Renal cortex interstitium (tissue), 11 donors: ENCODE measurements at regions not wholly inside any gene's neighbourhood (a gene's known extent, or its start where the extent isn't known, plus 50 kb on each side); places are given as distances from the start of the nearest gene placed in this dataset.
"Not testable (repeated sequence)": the region's sequence is repeated elsewhere in the genome, so short reads cannot be mapped to it uniquely, and the experiment has no call there.

Experiments used
- DNase-seq, 11 donors: peaks; one replicate each; pipeline ENCODE4 v3.0.0-alpha.2; 2013; ENCODE audit warnings: low read depth in 9 of 11, low spot score in 4 of 11; ENCODE audit errors: extremely low read depth in 1 of 11

GRCh38 chr9:117649126-117649525 is 55.1 kb upstream of the TLR4 start:
- DNase-seq: no peak

- peak in 1 of 11 donors; percentile 9 for DNase-seq
Observed at GRCh38 chr9:117644932-117645636, 59.1 kb upstream of the TLR4 start.

GRCh38 chr9:117644133-117644931 is 59.9 kb upstream of the TLR4 start:
- DNase-seq: peak; percentile 26 to 61 (median 50)

- DNase-seq: no peak
Observed at GRCh38 chr9:117643288-117643654, 60.9 kb upstream of the TLR4 start.

- DNase-seq: not testable (repeated sequence)
Observed at GRCh38 chr9:117642571-117643287, 61.5 kb upstream of the TLR4 start.

- no peak for DNase-seq
Observed at GRCh38 chr9:117636681-117637080, 67.5 kb upstream of the TLR4 start.

- no peak for DNase-seq
Observed at GRCh38 chr9:117625154-117625553, 79.0 kb upstream of the TLR4 start.

GRCh38 chr9:117624106-117624505 is 80.1 kb upstream of the TLR4 start:
- DNase-seq: no peak

- DNase-seq: no peak
Observed at GRCh38 chr9:117622347-117622746, 81.9 kb upstream of the TLR4 start.

GRCh38 chr9:117616431-117616831 is 87.8 kb upstream of the TLR4 start:
- no peak for DNase-seq

- no peak for DNase-seq
Observed at GRCh38 chr9:117612317-117612716, 91.9 kb upstream of the TLR4 start.

- no peak for DNase-seq
Observed at GRCh38 chr9:117597977-117598376, 106.2 kb upstream of the TLR4 start.

GRCh38 chr9:117596678-117597077 is 107.5 kb upstream of the TLR4 start:
- no peak for DNase-seq

GRCh38 chr9:117595650-117596049 is 108.6 kb upstream of the TLR4 start:
- DNase-seq: no peak

GRCh38 chr9:117587263-117587662 is 116.9 kb upstream of the TLR4 start:
- DNase-seq: no peak

- no peak for DNase-seq
Observed at GRCh38 chr9:117574099-117574498, 130.1 kb upstream of the TLR4 start.

GRCh38 chr9:117564839-117565238 is 139.4 kb upstream of the TLR4 start:
- DNase-seq: no peak

- DNase-seq: no peak
Observed at GRCh38 chr9:117561761-117562160, 142.4 kb upstream of the TLR4 start.

GRCh38 chr9:117555964-117556629 is 141.2 kb upstream of the ASTN2 start:
- no peak for DNase-seq

GRCh38 chr9:117552811-117553210 is 138.0 kb upstream of the ASTN2 start:
- DNase-seq: no peak
